GM06990 (cell line): ENCODE measurements at regions not wholly inside any gene's neighbourhood (a gene's known extent, or its start where the extent isn't known, plus 50 kb on each side); places are given as distances from the start of the nearest gene placed in this dataset.

Experiments
- DNase-seq: peaks from one replicate; pipeline ENCODE4 v3.0.0-alpha.2; 2011; ENCODE audit not compliant: insufficient read length; ENCODE audit errors: extremely low read depth
- H3K27me3 ChIP-seq: replicated peaks from 2 replicates; pipeline ENCODE4 v1.6.0; 2011; ENCODE audit warnings: low read length; ENCODE audit not compliant: control insufficient read depth, insufficient read depth
- H3K36me3 ChIP-seq: 2 replicates; pipeline ENCODE4 v1.5.1; 2011; ENCODE audit warnings: low read length; ENCODE audit not compliant: control insufficient read depth, insufficient read depth
- H3K4me3 ChIP-seq: replicated peaks from 2 replicates; pipeline ENCODE4 v1.5.1; 2011; ENCODE audit warnings: low read depth, mild to moderate bottlenecking, control low read depth, low read length
- CTCF ChIP-seq: IDR thresholded peaks from 2 replicates; pipeline ENCODE4 v1.5.1; 2011; ENCODE audit warnings: low read length, control low read depth, mild to moderate bottlenecking, inconsistent platforms; ENCODE audit not compliant: insufficient read depth, poor library complexity, severe bottlenecking

GRCh38 chr6:112622036-112622435 is 274.9 kb downstream of the RFPL4B start:
- no peak for DNase-seq
- no peak overlapping the region for H3K4me3 ChIP-seq
- TF ChIP-seq CTCF, result no peak
- no peaks in the 10 kb centered on the region for H3K27me3 ChIP-seq
- H3K36me3 ChIP-seq, result no peaks in the 10 kb centered on the region

GRCh38 chr6:112626468-112627082 is 279.4 kb downstream of the RFPL4B start:
- H3K4me3 ChIP-seq, result no peak overlapping the region
- no peak for TF ChIP-seq CTCF
- no peaks in the 10 kb centered on the region for H3K27me3 ChIP-seq
- H3K36me3 ChIP-seq, result no peaks in the 10 kb centered on the region
- DNase-seq, result peak; percentile 6

- no peak for DNase-seq
- TF ChIP-seq CTCF, result no peak
- Histone ChIP-seq H3K27me3 (no peaks in the 10 kb centered on the region), H3K4me3 (no peak overlapping the region), H3K36me3 (no peaks in the 10 kb centered on the region)
Measured at GRCh38 chr6:112634376-112634775, 287.2 kb downstream of the RFPL4B start.

GRCh38 chr6:112636650-112637262 is 289.6 kb downstream of the RFPL4B start:
- DNase-seq, result no peak
- H3K36me3 ChIP-seq, result no peaks in the 10 kb centered on the region
- no peak overlapping the region for H3K4me3 ChIP-seq
- no peaks in the 10 kb centered on the region for H3K27me3 ChIP-seq
- TF ChIP-seq CTCF, result no peak

- no peaks in the 10 kb centered on the region for H3K36me3 ChIP-seq
- no peak for TF ChIP-seq CTCF
- no peak overlapping the region for H3K4me3 ChIP-seq
- DNase-seq, result no peak
- H3K27me3 ChIP-seq, result no peaks in the 10 kb centered on the region
Measured at GRCh38 chr6:112639391-112639831, 292.3 kb downstream of the RFPL4B start.

- Histone ChIP-seq H3K27me3 (no peaks in the 10 kb centered on the region), H3K4me3 (no peak overlapping the region), H3K36me3 (no peaks in the 10 kb centered on the region)
- no peak for DNase-seq
- no peak for TF ChIP-seq CTCF
Measured at GRCh38 chr6:112640891-112641290, 293.8 kb downstream of the RFPL4B start.
